Body of pancreas (tissue), 4 donors: ENCODE measurements at regions not wholly inside any gene's neighbourhood (a gene's known extent, or its start where the extent isn't known, plus 50 kb on each side); places are given as distances from the start of the nearest gene placed in this dataset.

ENCODE experiments used
- ATAC-seq: fragments of 150-250 bp; one replicate; pipeline ENCODE4 v1.9.1; 2016
- DNase-seq, 4 donors: peaks; one replicate each; pipeline ENCODE4 v3.0.0-alpha.2; 2019
- H3K27ac ChIP-seq, 4 donors: fragments of 200-600 bp; sonication (generic); 1 replicate in 3 of 4; 2 replicates in 1 of 4; pipeline versions ENCODE4 v1.5.1 to v1.6.1; 2016 to 2019; ENCODE audit warnings: mild to moderate bottlenecking in 1 of 4, mixed read lengths in 1 of 4, moderate library complexity in 1 of 4
- H3K27me3 ChIP-seq, 2 donors: fragments of 200-600 bp; sonication (generic); one replicate each; pipeline ENCODE4 v1.6.0; 2016; ENCODE audit warnings: mild to moderate bottlenecking in 1 of 2
- H3K36me3 ChIP-seq, 2 donors: fragments of 200-600 bp; sonication (generic); replicated peaks in 1 of 2; 2 replicates each; pipeline ENCODE4 v1.5.1; 2016; ENCODE audit warnings: low read depth in 2 of 2; ENCODE audit not compliant: insufficient read depth in 1 of 2
- H3K4me1 ChIP-seq: fragments of 200-600 bp; sonication (generic); one replicate; pipeline ENCODE4 v1.6.0; 2016
- H3K4me3 ChIP-seq, 2 donors: fragments of 200-600 bp; sonication (generic); 1 replicate in 1 of 2; 2 replicates in 1 of 2; pipeline ENCODE4 v1.5.1; 2016 to 2019
- H3K9me3 ChIP-seq, 3 donors: fragments of 200-600 bp; sonication (generic); 1 replicate in 2 of 3; 2 replicates in 1 of 3; pipeline ENCODE4 v1.5.1; 2016
- CTCF ChIP-seq, 7 experiments: fragments of 450-650 bp in 4 of 7; fragments of 200-600 bp in 3 of 7; sonication (generic) in 3 of 7; IDR thresholded peaks; one replicate each; pipeline ENCODE4 v1.5.1; 2016 to 2019; ENCODE audit warnings: antibody characterized with exemption in 7 of 7
- POLR2A ChIP-seq, 3 donors: fragments of 450-650 bp; IDR thresholded peaks; one replicate each; pipeline ENCODE4 v1.6.1; 2016; ENCODE audit warnings: antibody characterized with exemption in 3 of 3, mild to moderate bottlenecking in 2 of 3
- WGBS, 2 donors: methylation state at CpG; one replicate each; pipeline ENCODE4 v1.1.5; 2017; 5-methylcytosine and 5-hydroxymethylcytosine counted together
- intact Hi-C: fragments of 100-400 bp; cut with DNase I; formaldehyde crosslinking; loops from one replicate; pipeline ENCODE4 v1.15.1; 2023

- no peak for TF ChIP-seq POLR2A (IDR thresholded peaks at IDR 0.05)
- no peak for TF ChIP-seq CTCF (IDR thresholded peaks at IDR 0.05)
- Histone ChIP-seq H3K27ac (peak overlapping the region; percentile 58 to 76 (median 67)), H3K27me3 (peaks cover 0 to 4% of the 10 kb centered on the region in 2 donors), H3K4me3 (no peak overlapping the region), H3K4me1 (peaks cover 17% of the 10 kb centered on the region), H3K36me3 (no peaks in the 10 kb centered on the region), H3K9me3 (no peaks in the 10 kb centered on the region)
- ATAC-seq = peak; percentile 96
- 3 to 6% methylated on average over 4 of the region's 4 CpGs for WGBS, 2 donors
- intact Hi-C loops = no loop called here
- peak; percentile 28 to 79 (median 45) for DNase-seq
Measured at GRCh38 chr3:177478170-177478867, 281.0 kb upstream of the TBL1XR1 start.

GRCh38 chr3:177479630-177480029 is 282.3 kb upstream of the TBL1XR1 start:
- intact Hi-C loops = no loop called here
- no peak for TF ChIP-seq CTCF (IDR thresholded peaks at IDR 0.05)
- no peak for TF ChIP-seq POLR2A (IDR thresholded peaks at IDR 0.05)

GRCh38 chr3:177481329-177481728 is 284.0 kb upstream of the TBL1XR1 start:
- WGBS, 2 donors = 79 to 94% methylated on average over 3 of the region's 3 CpGs
- intact Hi-C loops = no loop called here
- DNase-seq = no peak
- Histone ChIP-seq H3K9me3 (no peaks in the 10 kb centered on the region), H3K4me3 (no peak overlapping the region), H3K4me1 (peaks cover 17% of the 10 kb centered on the region), H3K27me3 (peaks cover 0 to 4% of the 10 kb centered on the region in 2 donors), H3K27ac (no peak overlapping the region), H3K36me3 (no peaks in the 10 kb centered on the region)
- ATAC-seq = no peak
- TF ChIP-seq POLR2A (IDR thresholded peaks at IDR 0.05) = no peak
- no peak for TF ChIP-seq CTCF (IDR thresholded peaks at IDR 0.05)

More at GRCh38 chr3:177479630-177480029, 282.3 kb upstream of the TBL1XR1 start:
- DNase-seq = no peak
- H3K4me1 ChIP-seq = peaks cover 17% of the 10 kb centered on the region
- 74 to 91% methylated on average over 2 of the region's 2 CpGs for WGBS, 2 donors
- no peaks in the 10 kb centered on the region for H3K36me3 ChIP-seq
- no peak for ATAC-seq
- H3K27ac ChIP-seq = no peak overlapping the region
- H3K27me3 ChIP-seq = peaks cover 0 to 4% of the 10 kb centered on the region in 2 donors
- H3K4me3 ChIP-seq = no peak overlapping the region
- no peaks in the 10 kb centered on the region for H3K9me3 ChIP-seq

GRCh38 chr3:177482048-177482691 is 284.9 kb upstream of the TBL1XR1 start:
- peaks cover 0 to 4% of the 10 kb centered on the region in 2 donors for H3K27me3 ChIP-seq
- H3K4me1 ChIP-seq = peaks cover 17% of the 10 kb centered on the region
- no peaks in the 10 kb centered on the region for H3K9me3 ChIP-seq
- intact Hi-C loops = no loop called here
- DNase-seq (no peak), ATAC-seq (no peak)
- H3K36me3 ChIP-seq = no peaks in the 10 kb centered on the region
- H3K4me3 ChIP-seq = no peak overlapping the region
- no peak overlapping the region for H3K27ac ChIP-seq
- 60 to 71% methylated on average over 6 of the region's 6 CpGs for WGBS, 2 donors
- no peak for TF ChIP-seq CTCF (IDR thresholded peaks at IDR 0.05)
- no peak for TF ChIP-seq POLR2A (IDR thresholded peaks at IDR 0.05)
